PC-3 (cell line): ENCODE measurements at regions not wholly inside any gene's neighbourhood (a gene's known extent, or its start where the extent isn't known, plus 50 kb on each side); places are given as distances from the start of the nearest gene placed in this dataset.

Experiments used
- ATAC-seq: fragments of 200-7000 bp; cut with Tn5 transposase; 2 replicates; pipeline ENCODE4 v1.9.1; 2020; ENCODE audit warnings: mild to moderate bottlenecking, moderate library complexity
- BruUV-seq: library from RNA; stranded (reverse); fragments of 400-500 nt; replicated peaks from 2 replicates; lab custom pipeline; 2021; lab: Mats Ljungman, UMichigan
- CTCF ChIA-PET: fragments of 300-600 bp; sonication (Branson Sonifier 250); formaldehyde crosslinking; loops from one replicate; lab custom pipeline; 2022; ENCODE audit warnings: antibody characterized with exemption; lab: Charles Lee
- POLR2A ChIA-PET: fragments of 300-600 bp; sonication (Branson Sonifier 250); formaldehyde crosslinking; loops from one replicate; lab custom pipeline; 2022; ENCODE audit warnings: antibody characterized with exemption; ENCODE audit not compliant: unreplicated experiment; lab: Charles Lee
- DNase-seq: peaks from one replicate; pipeline ENCODE4 v3.0.0-alpha.2; 2015
- H2AFZ ChIP-seq: fragments of 300-600 bp; sonication (generic); 2 replicates; pipeline ENCODE4 v1.6.0; 2016; ENCODE audit warnings: antibody characterized with exemption, low read length
- H3F3A ChIP-seq: fragments of 300-600 bp; sonication (generic); one replicate; pipeline ENCODE4 v1.6.0; 2017; ENCODE audit warnings: antibody characterized with exemption, low read length, control low read depth, mild to moderate bottlenecking; ENCODE audit not compliant: unreplicated experiment
- H3K27ac ChIP-seq: fragments of 300-600 bp; sonication (generic); 2 replicates; pipeline ENCODE4 v1.5.1; 2016; ENCODE audit warnings: mild to moderate bottlenecking, low read length
- H3K27me3 ChIP-seq: fragments of 300-600 bp; sonication (generic); 2 replicates; pipeline ENCODE4 v1.6.1; 2016; ENCODE audit warnings: low read length, mixed read lengths
- H3K36me3 ChIP-seq: fragments of 300-600 bp; sonication (generic); 2 replicates; pipeline ENCODE4 v1.6.1; 2016; ENCODE audit warnings: low read depth, mixed run types, low read length, mixed read lengths
- H3K4me1 ChIP-seq: fragments of 300-600 bp; sonication (generic); 2 replicates; pipeline ENCODE4 v1.5.1; 2016; ENCODE audit warnings: low read length; ENCODE audit not compliant: insufficient read depth
- H3K4me2 ChIP-seq: fragments of 300-600 bp; sonication (generic); 2 replicates; pipeline ENCODE4 v1.6.0; 2016; ENCODE audit warnings: low read length
- H3K4me3 ChIP-seq: fragments of 300-600 bp; sonication (generic); 2 replicates; pipeline ENCODE4 v1.5.1; 2016; ENCODE audit warnings: mild to moderate bottlenecking, low read length, mixed read lengths
- H3K79me2 ChIP-seq: fragments of 300-600 bp; sonication (generic); 2 replicates; pipeline ENCODE4 v1.6.1; 2017; ENCODE audit warnings: low read length, mixed read lengths
- H3K9ac ChIP-seq: fragments of 300-600 bp; sonication (generic); 2 replicates; pipeline ENCODE4 v1.6.0; 2016; ENCODE audit warnings: mild to moderate bottlenecking, low read length
- H3K9me2 ChIP-seq: fragments of 300-600 bp; sonication (generic); replicated peaks from 2 replicates; pipeline ENCODE4 v1.6.1; 2016; ENCODE audit warnings: mixed run types, low read length, mixed read lengths
- H3K9me3 ChIP-seq: fragments of 300-600 bp; sonication (generic); 2 replicates; pipeline ENCODE4 v1.6.1; 2016; ENCODE audit warnings: low read length, mixed read lengths
- H4K20me1 ChIP-seq: fragments of 300-600 bp; sonication (generic); 2 replicates; pipeline ENCODE4 v1.6.1; 2016; ENCODE audit warnings: low read length, mixed read lengths
- CTCF ChIP-seq: fragments of 300-600 bp; sonication (generic); conservative IDR thresholded peaks from 2 replicates; pipeline ENCODE4 v1.5.1; 2017; ENCODE audit warnings: antibody characterized with exemption, low read depth, mild to moderate bottlenecking, low read length
- EZH2 ChIP-seq: fragments of 300-600 bp; sonication (generic); IDR thresholded peaks from one replicate; pipeline ENCODE4 v1.6.1; 2017; ENCODE audit warnings: antibody characterized with exemption, mild to moderate bottlenecking, low read length; ENCODE audit not compliant: unreplicated experiment
- EZH2phosphoT487 ChIP-seq: fragments of 300-600 bp; sonication (generic); IDR thresholded peaks from 2 replicates; pipeline ENCODE4 v1.6.1; 2018; ENCODE audit warnings: mild to moderate bottlenecking, antibody characterized with exemption, low read length, borderline replicate concordance
- intact Hi-C: fragments of 100-400 bp; cut with micrococcal nuclease; formaldehyde crosslinking; loops from 2 replicates; pipeline ENCODE4 v1.9.0; 2023

- no TSS peak for BruUV-seq
- Histone ChIP-seq H3K36me3 (no peaks in the 10 kb centered on the region), H3K9ac (no peak overlapping the region), H3K4me3 (no peak overlapping the region), H3K4me1 (no peaks in the 10 kb centered on the region), H3K79me2 (no peaks in the 10 kb centered on the region), H4K20me1 (no peaks in the 10 kb centered on the region), H3K4me2 (no peak overlapping the region), H3F3A (no peaks in the 10 kb centered on the region), H3K27me3 (no peaks in the 10 kb centered on the region), H3K27ac (no peak overlapping the region), H3K9me2 (no peaks in the 10 kb centered on the region), H2AFZ (no peak overlapping the region), H3K9me3 (no peaks in the 10 kb centered on the region)
- DNase-seq (no peak), ATAC-seq (no peak)
- intact Hi-C loops = no loop called here
- ChIA-PET CTCF (no interaction called here), POLR2A (no interaction called here)
- TF ChIP-seq CTCF (no peak), EZH2 (no peak), EZH2phosphoT487 (no peak)
These were observed 112.0 kb upstream of the CHRM3 start for GRCh38 chr1:239274242-239274830.

- H3K36me3 ChIP-seq = no peaks in the 10 kb centered on the region
- H3K27ac ChIP-seq = no peak overlapping the region
- intact Hi-C loops = no loop called here
- H3K9ac ChIP-seq = no peak overlapping the region
- H3K9me3 ChIP-seq = no peaks in the 10 kb centered on the region
- no peak for TF ChIP-seq EZH2phosphoT487
- no peak for TF ChIP-seq EZH2
- TF ChIP-seq CTCF = no peak
- H3K9me2 ChIP-seq = no peaks in the 10 kb centered on the region
- no peak overlapping the region for H3K4me3 ChIP-seq
- H3K27me3 ChIP-seq = no peaks in the 10 kb centered on the region
- H3K4me2 ChIP-seq = no peak overlapping the region
- no peak overlapping the region for H2AFZ ChIP-seq
- H3K4me1 ChIP-seq = no peaks in the 10 kb centered on the region
- no peaks in the 10 kb centered on the region for H3F3A ChIP-seq
- H4K20me1 ChIP-seq = no peaks in the 10 kb centered on the region
- BruUV-seq = no TSS peak
- ATAC-seq (no peak), DNase-seq (no peak)
- POLR2A ChIA-PET = no interaction called here
- no peaks in the 10 kb centered on the region for H3K79me2 ChIP-seq
- CTCF ChIA-PET = no interaction called here
These were observed 115.9 kb upstream of the CHRM3 start for GRCh38 chr1:239270509-239270908.

- no peaks in the 10 kb centered on the region for H4K20me1 ChIP-seq
- TF ChIP-seq EZH2 (no peak), EZH2phosphoT487 (no peak), CTCF (no peak)
- intact Hi-C loops = no loop called here
- H2AFZ ChIP-seq = no peak overlapping the region
- no peaks in the 10 kb centered on the region for H3K9me2 ChIP-seq
- H3F3A ChIP-seq = no peaks in the 10 kb centered on the region
- H3K27me3 ChIP-seq = no peaks in the 10 kb centered on the region
- POLR2A ChIA-PET = no interaction called here
- H3K79me2 ChIP-seq = no peaks in the 10 kb centered on the region
- ATAC-seq = no peak
- no peak for DNase-seq
- no TSS peak for BruUV-seq
- H3K4me2 ChIP-seq = no peak overlapping the region
- CTCF ChIA-PET = no interaction called here
- no peak overlapping the region for H3K9ac ChIP-seq
- no peaks in the 10 kb centered on the region for H3K9me3 ChIP-seq
- no peak overlapping the region for H3K27ac ChIP-seq
- H3K4me1 ChIP-seq = no peaks in the 10 kb centered on the region
- no peaks in the 10 kb centered on the region for H3K36me3 ChIP-seq
- no peak overlapping the region for H3K4me3 ChIP-seq
These were observed 116.7 kb upstream of the CHRM3 start for GRCh38 chr1:239269706-239270105.
